ENCODE measurements at regions not wholly inside any gene's neighbourhood (a gene's known extent, or its start where the extent isn't known, plus 50 kb on each side); places are given as distances from the start of the nearest gene placed in this dataset.

- H3K27me3 ChIP-seq: no peaks in the 10 kb centered on the region
- no peaks in the 10 kb centered on the region for H3K36me3 ChIP-seq
- H3K4me1 ChIP-seq: no peaks in the 10 kb centered on the region
- H3K4me3 ChIP-seq: no peak overlapping the region
- peak overlapping the region in 1 of 2 donors; percentile 35 for H3K27ac ChIP-seq
- no peak for DNase-seq
- TF ChIP-seq, protein P1, sequence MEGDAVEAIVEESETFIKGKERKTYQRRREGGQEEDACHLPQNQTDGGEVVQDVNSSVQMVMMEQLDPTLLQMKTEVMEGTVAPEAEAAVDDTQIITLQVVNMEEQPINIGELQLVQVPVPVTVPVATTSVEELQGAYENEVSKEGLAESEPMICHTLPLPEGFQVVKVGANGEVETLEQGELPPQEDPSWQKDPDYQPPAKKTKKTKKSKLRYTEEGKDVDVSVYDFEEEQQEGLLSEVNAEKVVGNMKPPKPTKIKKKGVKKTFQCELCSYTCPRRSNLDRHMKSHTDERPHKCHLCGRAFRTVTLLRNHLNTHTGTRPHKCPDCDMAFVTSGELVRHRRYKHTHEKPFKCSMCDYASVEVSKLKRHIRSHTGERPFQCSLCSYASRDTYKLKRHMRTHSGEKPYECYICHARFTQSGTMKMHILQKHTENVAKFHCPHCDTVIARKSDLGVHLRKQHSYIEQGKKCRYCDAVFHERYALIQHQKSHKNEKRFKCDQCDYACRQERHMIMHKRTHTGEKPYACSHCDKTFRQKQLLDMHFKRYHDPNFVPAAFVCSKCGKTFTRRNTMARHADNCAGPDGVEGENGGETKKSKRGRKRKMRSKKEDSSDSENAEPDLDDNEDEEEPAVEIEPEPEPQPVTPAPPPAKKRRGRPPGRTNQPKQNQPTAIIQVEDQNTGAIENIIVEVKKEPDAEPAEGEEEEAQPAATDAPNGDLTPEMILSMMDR (IDR thresholded peaks at IDR 0.05): no peak
- TF ChIP-seq POLR2A (IDR thresholded peaks at IDR 0.05): no peak
- no peaks in the 10 kb centered on the region for H3K9me3 ChIP-seq
- intact Hi-C loops (cut with DNase I; ENCODE audit: low total_unique reads): no loop called here
Measured at GRCh38 chr20:48052475-48052835, 267.2 kb upstream of the SULF2 start.

GRCh38 chr20:48051794-48052474 lies 266.7 kb upstream of the SULF2 start:
- H3K27ac ChIP-seq: peak overlapping the region in 1 of 2 donors; percentile 35
- intact Hi-C loops (cut with DNase I; ENCODE audit: low total_unique reads): no loop called here
- H3K4me1 ChIP-seq: no peaks in the 10 kb centered on the region
- H3K4me3 ChIP-seq: no peak overlapping the region
- H3K9me3 ChIP-seq: no peaks in the 10 kb centered on the region
- TF ChIP-seq, protein P1 (IDR thresholded peaks at IDR 0.05): no peak
- no peak for TF ChIP-seq POLR2A (IDR thresholded peaks at IDR 0.05)
- no peaks in the 10 kb centered on the region for H3K27me3 ChIP-seq
- no peaks in the 10 kb centered on the region for H3K36me3 ChIP-seq
- DNase-seq: peak in 1 of 2 donors; percentile 61

- no peaks in the 10 kb centered on the region for H3K36me3 ChIP-seq
- TF ChIP-seq, protein P1 (IDR thresholded peaks at IDR 0.05): no peak
- no peak for TF ChIP-seq POLR2A (IDR thresholded peaks at IDR 0.05)
- no peak for DNase-seq
- no peaks in the 10 kb centered on the region for H3K27me3 ChIP-seq
- no peak overlapping the region for H3K27ac ChIP-seq
- no peak overlapping the region for H3K4me3 ChIP-seq
- no peaks in the 10 kb centered on the region for H3K9me3 ChIP-seq
- no peaks in the 10 kb centered on the region for H3K4me1 ChIP-seq
- intact Hi-C loops (cut with DNase I; ENCODE audit: low total_unique reads): no loop called here
Measured at GRCh38 chr20:48049641-48050040, 264.4 kb upstream of the SULF2 start.

DNA sequence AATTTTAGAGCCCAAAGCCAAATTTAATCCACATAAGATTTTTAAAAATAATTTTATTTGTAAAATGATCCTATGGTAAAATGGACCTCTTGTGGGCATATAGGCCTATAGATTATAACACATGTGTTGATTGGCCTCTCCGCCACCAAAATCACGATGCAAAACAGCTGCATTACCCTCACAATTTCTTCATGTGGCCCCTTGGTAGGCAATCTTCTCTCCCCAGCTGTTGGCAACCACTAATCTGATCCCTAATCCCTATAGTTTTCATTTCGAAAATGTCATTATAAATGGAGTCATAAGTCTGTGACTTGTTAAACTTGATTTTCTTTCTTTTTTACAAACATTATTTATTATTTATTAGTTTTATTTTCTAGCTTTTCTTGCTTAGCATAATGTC lies 263.9 kb upstream of the SULF2 start:
- Histone ChIP-seq H3K4me1 (no peaks in the 10 kb centered on the region), H3K9me3 (no peaks in the 10 kb centered on the region), H3K27me3 (no peaks in the 10 kb centered on the region), H3K4me3 (no peak overlapping the region), H3K27ac (no peak overlapping the region), H3K36me3 (no peaks in the 10 kb centered on the region)
- TF ChIP-seq POLR2A (IDR thresholded peaks at IDR 0.05): no peak
- TF ChIP-seq, protein P1 (IDR thresholded peaks at IDR 0.05): no peak
- DNase-seq: no peak
- intact Hi-C loops (cut with DNase I; ENCODE audit: low total_unique reads): no loop called here

GRCh38 chr20:48047447-48047846 lies 262.2 kb upstream of the SULF2 start:
- no peaks in the 10 kb centered on the region for H3K9me3 ChIP-seq
- no peak overlapping the region for H3K27ac ChIP-seq
- H3K4me1 ChIP-seq: no peaks in the 10 kb centered on the region
- intact Hi-C loops (cut with DNase I; ENCODE audit: low total_unique reads): no loop called here
- TF ChIP-seq, protein P1 (IDR thresholded peaks at IDR 0.05): no peak
- TF ChIP-seq POLR2A (IDR thresholded peaks at IDR 0.05): no peak
- DNase-seq: no peak
- no peaks in the 10 kb centered on the region for H3K36me3 ChIP-seq
- H3K4me3 ChIP-seq: no peak overlapping the region
- no peaks in the 10 kb centered on the region for H3K27me3 ChIP-seq
